IMR-90 (cell line): ENCODE measurements at regions not wholly inside any gene's neighbourhood (a gene's known extent, or its start where the extent isn't known, plus 50 kb on each side); places are given as distances from the start of the nearest gene placed in this dataset.

ENCODE experiments used
- CEBPB ChIP-seq: IDR thresholded peaks from 2 replicates; pipeline ENCODE4 v1.6.1; 2012; ENCODE audit warnings: low read depth, low read length, improper control_type of control experiment
- CTCF ChIP-seq: conservative IDR thresholded peaks from 2 replicates; pipeline ENCODE4 v1.5.1; 2012; ENCODE audit warnings: mild to moderate bottlenecking, low read depth, low read length, improper control_type of control experiment
- MAFK ChIP-seq: IDR thresholded peaks from 2 replicates; pipeline ENCODE4 v1.6.1; 2012; ENCODE audit warnings: low read depth, low read length, improper control_type of control experiment
- MAZ ChIP-seq: IDR thresholded peaks from 2 replicates; pipeline ENCODE4 v1.6.1; 2012; ENCODE audit warnings: low read depth, mild to moderate bottlenecking, low read length, improper control_type of control experiment, moderate library complexity, borderline replicate concordance
- POLR2A ChIP-seq: IDR thresholded peaks from 2 replicates; pipeline ENCODE4 v1.6.1; 2012; ENCODE audit warnings: mild to moderate bottlenecking, low read depth, low read length
- RAD21 ChIP-seq: IDR thresholded peaks from 2 replicates; pipeline ENCODE4 v1.6.1; 2012; ENCODE audit warnings: low read length, improper control_type of control experiment
- RFX5 ChIP-seq: IDR thresholded peaks from 2 replicates; pipeline ENCODE4 v1.8.0; 2012; ENCODE audit warnings: low read depth, mild to moderate bottlenecking, low read length, moderate library complexity
- SMC3 ChIP-seq: fragments of 150-350 bp; IDR thresholded peaks from 2 replicates; pipeline ENCODE4 v1.6.1; 2016; ENCODE audit warnings: low read depth, mild to moderate bottlenecking, antibody characterized with exemption, low read length, moderate library complexity

- TF ChIP-seq CEBPB (no peak), CTCF (no peak), MAFK (no peak), POLR2A (no peak), SMC3 (no peak), MAZ (no peak), RFX5 (no peak), RAD21 (no peak)
Measured at GRCh38 chr3:54045061-54045815, 77.1 kb upstream of the CACNA2D3 start.
